ENCODE measurements at regions not wholly inside any gene's neighbourhood (a gene's known extent, or its start where the extent isn't known, plus 50 kb on each side); places are given as distances from the start of the nearest gene placed in this dataset.
A peak's percentile ranks its signal among the peaks of the same experiment; 100 is the strongest.
"Not testable (repeated sequence)": the region's sequence is repeated elsewhere in the genome, so short reads cannot be mapped to it uniquely, and the experiment has no call there.

DNA sequence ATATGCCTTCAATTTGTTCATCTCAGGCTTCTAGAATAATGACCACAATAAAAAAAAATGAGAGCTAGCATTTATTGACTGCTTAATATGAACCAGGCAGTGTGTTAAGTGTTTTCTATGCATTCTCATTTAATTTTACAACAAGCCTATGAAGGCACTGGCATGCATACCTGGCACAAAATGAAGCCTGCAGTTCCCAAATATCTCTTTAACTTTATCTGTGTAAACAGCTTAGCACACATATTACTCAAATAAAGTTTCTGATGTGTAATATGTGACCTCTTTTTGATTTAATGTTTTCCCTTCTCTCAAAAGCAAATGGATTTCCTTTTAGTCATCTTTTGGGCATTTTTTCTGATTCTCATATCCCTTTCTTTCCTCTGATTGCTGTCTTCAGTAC, 671.8 kb downstream of the PCDH7 start:
- no peak for DNase-seq

DNA sequence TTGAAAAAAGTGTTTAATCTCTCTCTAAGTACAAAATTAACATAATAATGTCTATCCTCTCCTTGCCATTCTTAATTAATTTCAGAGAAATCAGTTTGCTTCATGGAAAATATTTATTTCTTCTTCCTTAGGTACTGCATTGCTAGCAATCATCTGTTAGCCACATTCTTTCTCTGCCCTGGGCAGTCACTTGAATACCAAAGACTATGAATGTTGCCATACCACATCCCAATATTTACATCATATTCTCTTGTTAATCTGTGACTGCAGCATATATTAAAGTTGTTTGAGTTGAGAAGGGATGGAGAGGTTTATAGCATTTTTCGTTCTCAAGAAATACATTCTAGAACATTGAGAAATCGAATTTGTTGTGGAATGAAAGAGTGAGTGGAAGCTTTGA, 672.8 kb downstream of the PCDH7 start:
- no peak for DNase-seq

DNA sequence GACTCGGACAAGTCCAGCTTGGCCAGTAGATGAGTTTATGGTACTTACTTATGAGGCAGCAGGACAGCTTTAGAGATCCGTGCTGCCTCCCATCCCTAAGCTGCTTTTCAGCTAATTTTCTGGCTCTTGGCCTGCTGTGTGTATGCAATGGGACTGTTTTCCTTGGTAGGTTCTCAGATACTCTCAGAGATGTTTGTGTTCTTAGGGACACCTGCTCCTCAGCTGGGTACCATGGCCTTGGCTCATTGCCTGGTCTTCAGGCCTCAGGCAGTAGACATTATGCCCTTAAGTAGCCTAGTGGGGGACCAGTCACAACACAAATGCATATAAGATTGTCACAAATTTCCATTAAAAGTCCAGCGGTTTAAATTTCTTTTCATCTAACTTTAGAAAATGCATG, 688.0 kb downstream of the PCDH7 start:
- peak; percentile 40 for DNase-seq

DNA sequence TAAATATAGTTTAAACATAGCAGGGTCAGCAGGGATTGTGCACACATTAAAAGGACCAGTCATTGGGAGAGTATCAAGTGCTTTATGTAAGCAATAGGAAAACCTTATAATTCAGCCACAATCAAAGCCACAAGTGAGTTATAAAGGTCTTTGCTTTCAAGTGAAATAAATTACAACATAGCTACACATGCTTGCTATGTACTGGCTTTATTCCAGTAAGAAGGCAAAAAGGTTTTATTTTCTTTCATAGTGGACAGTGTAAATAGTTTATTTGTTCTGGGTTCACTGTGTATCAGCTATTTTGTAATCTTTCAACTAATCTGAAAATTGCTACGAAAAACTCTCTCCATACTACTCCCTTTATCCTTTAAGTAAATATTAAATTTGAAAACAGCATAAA, 691.4 kb downstream of the PCDH7 start:
- DNase-seq: no peak

DNA sequence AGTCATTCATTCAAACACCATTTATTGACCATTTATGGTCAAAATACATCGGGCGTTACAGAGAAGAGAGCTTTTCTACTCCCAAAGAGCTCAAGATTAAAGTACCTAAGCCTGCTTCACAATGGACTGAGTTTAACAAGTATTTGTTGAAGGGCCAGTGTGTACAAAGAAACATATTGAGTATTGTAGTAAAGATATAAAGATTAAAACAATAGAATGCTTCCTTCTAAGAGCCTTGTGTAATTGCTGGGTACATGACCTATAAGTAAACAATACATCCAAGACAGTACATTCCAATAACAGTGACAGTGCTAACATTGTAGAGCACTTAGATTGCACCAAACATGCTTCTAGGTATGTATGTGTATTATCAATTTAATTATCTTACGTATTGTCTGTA, 695.5 kb downstream of the PCDH7 start:
- DNase-seq: no peak

DNA sequence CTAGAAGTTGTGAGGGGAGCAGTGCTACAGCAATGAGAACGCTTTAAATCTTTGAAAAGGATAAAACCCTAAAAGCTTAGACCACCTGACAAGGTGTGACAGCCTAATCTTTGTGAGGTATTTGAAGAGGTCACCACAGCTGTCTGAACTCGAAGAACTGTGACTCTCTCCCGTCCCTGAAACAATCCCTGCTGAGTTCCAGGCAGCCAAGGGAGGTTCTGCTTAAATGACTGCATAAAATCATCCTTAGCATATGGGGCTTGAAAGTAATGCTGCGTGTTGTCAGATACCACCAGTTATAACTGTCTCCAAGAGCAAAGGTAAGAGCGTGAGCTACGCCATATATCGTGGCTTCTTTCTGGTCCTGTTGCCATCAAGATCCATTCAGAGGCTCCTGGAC, 696.3 kb downstream of the PCDH7 start:
- DNase-seq: no peak

DNA sequence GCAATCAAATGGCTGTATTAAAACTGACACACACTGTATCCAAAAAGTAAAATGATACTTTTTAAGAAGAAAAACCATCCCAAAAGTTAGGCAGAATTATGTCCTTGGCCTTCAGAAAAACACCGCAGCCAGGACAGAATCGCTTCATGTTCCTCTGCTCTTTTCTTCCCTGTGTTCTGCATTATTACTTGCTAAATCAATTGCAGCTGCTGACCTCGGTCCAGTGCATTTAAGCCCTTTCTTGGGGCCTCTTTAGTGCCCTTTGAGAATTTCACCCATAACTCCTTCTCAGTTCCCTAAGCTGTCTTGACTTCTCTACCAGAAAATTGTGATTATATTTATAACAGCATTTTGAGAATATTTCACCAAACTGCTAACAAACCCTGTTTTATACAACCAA, 696.9 kb downstream of the PCDH7 start:
- no peak for DNase-seq

DNA sequence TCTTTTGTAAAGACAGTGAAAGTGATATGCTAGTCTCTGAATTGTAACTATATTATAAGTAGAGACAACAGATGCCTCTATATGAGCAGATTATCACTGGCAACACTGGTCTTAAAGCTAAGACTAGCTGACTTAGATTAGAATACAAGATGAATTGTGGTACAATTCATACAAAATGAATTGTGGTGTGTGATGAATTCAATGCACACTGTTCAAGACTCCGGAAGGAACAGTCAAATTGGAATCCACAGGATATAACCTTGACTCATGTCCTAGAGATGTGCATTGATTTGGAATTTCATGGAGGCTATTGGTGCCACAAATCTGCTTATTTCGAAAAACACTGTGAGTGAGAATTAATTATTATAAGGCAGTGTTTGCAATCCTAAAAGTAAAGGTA, 701.8 kb downstream of the PCDH7 start:
- no peak for DNase-seq

DNA sequence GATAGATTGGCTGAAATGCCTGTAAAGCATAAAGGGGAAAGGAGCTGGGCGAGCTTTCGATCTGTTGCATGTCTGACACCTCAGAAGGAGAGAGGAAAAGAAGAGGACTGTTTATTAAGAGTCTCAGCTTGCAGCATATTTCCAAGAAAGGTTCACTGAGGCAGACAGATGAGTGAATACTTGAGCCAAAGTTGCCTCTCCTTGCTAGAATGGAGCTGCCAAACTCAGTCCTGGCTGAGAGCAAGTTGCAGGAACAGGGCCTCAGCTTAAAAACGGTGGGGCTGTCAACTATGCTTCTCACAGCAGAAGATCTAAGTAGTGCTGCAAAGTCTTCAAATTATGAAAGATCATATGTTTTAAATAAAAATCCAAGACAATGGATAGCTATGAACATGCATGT, 707.5 kb downstream of the PCDH7 start:
- DNase-seq: no peak

DNA sequence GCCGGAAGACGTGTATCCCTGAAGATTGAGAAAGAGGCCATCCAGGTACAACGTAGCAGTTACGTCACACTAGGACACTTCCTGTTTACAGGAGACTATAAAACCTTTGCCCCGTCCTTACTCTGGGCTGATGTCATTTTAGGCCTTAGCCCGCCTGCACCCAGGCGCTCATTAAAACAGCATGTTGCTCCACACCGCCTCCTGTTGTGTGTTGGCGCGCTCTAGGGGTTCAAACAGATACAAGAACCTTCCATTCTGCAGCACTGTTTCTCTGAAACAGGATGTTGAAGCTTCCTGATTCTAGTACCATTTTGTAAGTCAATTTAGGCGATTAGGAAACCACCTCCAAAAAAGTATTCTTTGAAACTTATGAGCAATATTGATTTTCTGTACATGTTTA, 722.1 kb downstream of the PCDH7 start:
- DNase-seq: no peak

DNA sequence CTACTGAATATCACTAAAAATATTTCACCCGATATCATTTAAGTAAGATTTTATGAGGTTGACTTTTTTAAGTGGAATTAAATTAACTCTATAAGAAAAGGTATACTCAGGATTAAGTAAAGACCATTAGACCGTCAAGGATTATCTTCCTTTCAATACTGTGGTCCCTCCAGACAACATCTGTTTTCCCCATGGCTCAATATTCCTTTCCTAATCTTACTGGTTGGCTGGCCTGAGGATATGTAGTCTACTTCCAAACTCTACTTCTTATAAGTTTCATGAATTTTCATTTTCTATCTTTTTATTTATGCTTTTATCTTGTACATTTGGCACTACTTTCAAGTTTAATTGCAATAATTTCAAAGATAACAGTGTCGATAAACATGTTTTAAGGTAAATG, 725.4 kb downstream of the PCDH7 start:
- DNase-seq: no peak

DNA sequence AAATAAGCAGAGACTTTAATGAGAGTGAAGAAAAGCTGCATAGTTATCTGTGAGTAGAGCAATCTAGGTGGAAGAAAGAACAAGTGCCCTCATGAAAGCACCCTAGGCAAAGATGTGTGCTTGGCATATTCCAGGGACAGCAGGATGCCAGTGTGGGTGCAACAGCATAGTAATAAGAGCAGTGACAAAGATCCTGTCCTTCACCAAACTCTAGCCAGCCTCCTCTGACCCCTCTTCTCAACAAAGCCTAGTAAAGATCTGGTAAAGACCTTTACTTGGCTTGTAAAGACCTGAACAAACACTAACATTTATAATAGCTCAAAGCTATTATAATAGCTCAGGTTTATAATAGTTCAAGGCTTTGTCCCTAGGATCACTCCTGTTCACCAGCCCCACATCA, 735.4 kb downstream of the PCDH7 start:
- no peak for DNase-seq

DNA sequence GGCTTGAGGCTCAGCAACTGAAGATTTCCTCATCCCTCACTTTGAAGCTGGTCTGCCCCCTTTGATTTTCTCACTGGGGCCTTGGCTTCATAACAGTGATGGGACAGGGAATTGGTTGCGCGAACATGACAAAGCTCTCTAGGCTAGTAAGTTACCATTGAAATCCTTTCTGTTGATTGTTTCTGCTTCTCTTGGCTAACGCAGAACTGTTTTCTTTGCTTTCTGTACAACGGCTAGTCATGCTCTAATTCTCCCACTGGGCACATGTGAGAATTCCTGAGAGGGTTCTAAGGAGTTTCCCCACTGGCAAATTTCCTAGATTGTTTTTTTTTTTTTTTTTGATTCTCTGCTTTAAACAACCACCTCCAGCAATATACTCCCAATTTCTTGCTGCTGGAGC, 738.6 kb downstream of the PCDH7 start:
- DNase-seq: no peak

DNA sequence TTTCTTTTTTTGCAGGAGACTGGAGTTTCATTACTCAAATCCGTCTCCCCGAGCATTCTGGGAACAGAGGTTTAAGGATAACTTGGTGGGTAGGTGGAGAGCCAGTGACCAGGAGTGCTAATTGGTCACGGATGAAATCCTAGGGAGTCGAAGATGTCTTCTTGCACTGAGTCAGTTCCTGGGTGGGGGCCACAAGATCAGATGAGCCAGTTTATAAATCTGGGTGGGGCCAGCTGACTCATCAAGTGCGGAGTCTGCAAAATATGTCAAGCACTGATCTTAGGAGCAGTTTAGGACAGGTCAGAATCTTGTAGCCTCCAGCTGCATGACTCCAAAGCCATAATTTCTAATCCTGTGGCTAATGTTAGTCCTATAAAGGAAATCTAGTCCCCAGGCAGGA, 741.3 kb downstream of the PCDH7 start:
- DNase-seq: no peak

DNA sequence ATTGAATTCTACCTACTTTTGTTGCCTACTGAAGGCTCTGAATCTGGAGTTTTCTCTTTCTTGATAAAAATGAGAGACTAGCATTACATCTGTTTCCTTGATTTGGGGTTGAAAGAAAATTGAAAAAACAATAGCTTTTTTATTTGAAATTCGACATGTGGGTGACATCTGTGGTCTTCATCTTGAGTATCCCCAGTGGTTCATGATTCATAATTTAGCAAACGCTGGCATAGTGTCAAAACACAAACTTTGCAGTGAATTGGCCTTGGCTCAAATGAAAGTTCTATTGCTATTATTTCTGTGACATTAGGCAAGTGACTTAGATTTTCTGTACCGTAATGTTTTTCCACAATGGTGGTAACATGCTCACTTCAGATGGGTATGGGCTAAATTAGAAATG, 747.6 kb downstream of the PCDH7 start:
- no peak for DNase-seq

DNA sequence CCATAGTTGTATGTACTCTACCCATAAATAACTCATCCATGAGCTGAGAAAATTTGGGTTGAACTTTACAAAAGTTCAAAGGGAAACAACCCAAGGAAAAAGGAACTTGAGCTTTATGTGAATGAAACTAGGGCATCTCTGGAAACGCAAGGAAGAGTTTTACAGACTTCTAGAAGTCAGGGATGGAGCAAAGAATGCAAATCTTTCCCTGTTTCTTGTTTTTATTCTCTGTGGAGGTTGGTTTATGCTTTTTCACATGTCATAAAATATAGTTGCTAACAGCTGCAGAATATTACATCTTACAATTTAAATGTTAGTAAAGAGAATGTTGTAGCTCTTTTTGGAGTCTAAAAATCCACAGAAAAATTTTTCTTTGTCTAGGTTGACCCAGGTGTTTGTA, 754.1 kb downstream of the PCDH7 start:
- no peak for DNase-seq

DNA sequence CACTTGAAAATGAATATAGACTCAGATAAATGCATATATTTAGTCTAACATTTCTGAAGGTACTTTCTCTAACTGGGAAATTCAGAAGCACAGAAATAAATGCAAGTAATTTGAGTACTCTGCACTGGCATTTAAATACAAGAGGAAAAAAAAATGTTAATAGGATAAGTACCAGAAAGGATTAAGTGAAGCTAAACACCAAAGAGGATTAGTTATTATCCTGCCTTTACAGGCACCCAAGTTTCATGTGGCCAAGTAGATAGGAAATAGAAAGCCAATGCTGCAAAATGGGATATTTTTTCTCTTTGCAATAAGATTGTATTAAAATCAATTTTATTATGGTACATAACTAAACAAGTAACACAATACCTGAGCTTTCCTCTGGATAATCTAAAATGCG, 762.5 kb downstream of the PCDH7 start:
- DNase-seq: no peak

DNA sequence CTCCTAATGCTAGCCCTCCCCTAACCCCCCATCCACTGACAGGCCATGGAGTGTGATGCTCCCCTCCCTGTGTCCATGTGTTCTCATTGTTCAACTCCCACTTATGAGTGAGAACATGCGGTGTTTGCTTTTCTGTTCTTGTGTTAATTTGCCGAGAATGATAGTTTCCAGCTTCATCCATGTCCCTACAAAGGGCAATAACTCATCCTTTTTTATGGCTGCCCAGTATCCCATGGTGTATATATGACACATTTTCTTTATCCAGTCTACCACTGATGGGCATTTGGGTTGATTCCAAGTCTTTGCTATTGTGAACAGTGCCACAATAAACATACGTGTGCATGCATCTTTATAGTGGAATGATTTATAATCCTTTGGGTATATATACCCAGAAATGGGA, 779.0 kb downstream of the PCDH7 start:
- DNase-seq: not testable (repeated sequence)

DNA sequence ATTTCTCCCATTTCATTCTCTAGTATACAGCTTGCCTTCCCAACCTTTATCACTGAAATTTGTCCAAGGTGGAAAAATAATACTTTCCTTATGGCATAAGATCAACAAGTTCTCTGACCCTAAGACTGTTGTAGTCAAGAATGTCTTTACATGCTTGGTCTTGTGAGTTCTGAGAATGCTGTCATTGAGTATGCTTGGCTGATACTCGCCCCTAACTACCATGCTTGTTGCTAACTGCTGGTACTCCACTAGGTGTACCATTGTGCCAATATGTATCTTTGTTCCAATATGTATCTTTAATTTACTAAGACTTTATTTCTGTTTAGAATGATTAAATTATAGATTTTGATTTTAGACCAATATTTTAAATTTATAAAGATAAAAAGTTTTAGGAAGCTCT, 796.4 kb downstream of the PCDH7 start:
- DNase-seq: no peak

DNA sequence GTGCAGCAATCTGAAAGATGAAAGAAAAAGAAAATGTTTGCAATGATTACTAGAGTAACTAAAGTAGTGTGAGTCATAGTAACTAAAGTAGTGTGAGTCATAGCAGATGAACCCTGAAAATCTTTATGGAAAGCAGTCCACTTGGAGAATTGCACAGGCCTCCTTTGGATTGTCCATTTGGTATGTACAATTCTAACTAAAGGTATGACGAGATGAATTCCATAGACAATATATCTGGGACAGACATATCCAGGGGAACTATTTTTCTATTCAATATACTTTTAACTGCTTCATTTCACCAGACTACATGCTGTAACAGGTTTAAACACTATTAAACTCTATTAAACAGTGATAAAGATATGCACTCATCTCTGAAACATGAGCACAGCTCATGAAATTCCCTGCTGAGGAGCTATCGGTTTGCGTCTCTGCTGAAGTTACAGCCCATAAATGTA, 798.7 kb downstream of the PCDH7 start:
- DNase-seq: no peak

DNA sequence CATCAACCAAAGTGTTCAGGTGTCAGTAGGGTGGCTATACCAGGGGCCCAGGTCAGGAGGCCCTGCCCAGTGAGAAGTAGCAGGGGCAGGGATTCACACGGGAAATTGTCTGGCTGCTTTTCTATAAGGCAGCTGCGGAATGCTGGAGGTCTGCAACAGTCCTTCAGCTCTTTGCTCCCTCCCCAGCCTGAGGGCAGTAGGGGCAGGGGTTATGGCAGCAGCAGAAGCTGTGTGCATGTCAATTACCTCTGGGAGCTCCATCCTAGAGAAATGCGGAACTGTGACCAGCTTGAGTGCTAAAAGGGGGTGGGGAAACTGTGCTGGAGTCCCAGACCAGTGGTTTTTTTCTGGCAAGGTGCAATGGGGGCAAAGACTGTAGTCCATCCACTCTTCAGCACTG, 810.4 kb downstream of the PCDH7 start:
- DNase-seq: no peak

DNA sequence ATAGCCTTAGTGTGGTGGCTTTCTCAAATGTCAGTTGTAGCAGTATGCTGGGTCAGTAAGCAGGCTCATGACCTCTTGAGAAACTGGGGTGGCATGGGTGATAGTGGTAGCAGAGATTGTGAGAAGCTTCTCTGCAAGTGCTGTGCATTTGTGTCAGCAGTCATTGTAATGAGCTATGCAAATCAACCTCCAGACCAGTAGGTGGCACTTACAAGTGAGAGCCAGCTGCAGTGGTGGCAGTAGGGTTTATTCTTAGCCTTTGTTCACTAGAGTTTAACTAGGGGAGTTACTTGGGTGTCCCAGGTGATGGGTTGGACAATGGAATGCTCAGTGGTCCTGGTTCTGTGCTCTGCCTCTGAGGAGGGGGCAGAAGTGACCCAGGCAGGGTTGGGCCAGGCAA, 818.7 kb downstream of the PCDH7 start:
- DNase-seq: no peak

DNA sequence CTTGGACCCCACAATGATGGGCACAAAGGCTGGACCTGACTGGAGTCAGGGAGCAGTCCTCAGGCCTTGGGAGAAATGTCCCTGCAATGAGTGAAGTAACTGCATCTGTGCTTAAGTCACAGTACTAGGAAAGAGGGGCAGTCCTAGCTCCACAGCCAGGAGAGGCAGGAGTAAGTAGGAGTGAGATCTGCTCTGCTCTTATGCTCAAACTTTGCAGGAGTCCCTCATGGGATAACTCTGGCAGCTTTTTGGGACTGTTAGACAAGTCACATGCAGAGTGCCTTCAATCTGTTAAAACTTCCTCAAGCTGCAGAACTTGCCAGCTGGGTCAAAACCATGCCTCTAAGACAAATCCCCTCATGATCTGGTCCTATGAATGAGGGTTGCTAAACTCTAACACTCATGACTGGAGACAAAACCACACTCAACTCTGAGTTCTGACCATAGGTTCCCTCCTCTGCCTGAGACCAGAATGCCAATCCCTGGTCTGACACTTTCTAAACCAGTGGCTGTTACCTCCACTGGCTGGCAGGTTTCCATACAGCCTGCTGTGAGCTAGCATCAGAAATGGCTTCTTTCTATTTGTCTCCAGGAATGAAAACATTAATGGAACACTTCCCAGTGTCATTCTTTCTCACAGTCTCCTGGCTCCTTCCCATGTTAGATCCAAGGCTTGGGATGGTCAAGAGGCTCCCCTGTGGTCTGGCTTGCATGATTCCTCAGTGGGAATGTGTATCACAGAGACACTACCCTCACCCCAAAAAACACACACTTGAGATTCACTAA, 819.3 kb downstream of the PCDH7 start:
- DNase-seq: no peak

DNA sequence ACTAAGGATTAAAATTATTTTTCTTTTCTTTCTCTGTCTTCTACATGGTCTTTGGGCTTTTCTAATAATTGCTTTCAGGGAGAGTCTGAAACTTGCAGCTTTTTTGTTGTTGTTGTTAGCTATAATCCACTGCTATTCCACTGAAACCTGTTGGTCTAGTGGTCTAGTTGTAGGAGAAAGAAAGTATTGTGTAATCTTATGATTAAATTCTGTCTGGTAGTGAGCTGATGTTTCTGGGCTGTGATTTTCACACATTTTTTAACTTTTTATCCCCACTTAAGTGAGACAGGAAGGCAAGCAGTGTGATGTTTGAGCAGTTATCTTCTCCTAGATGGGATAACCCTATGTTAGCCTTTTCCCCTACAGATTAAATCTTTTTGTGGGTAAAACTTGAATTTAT, 825.2 kb downstream of the PCDH7 start:
- no peak for DNase-seq

DNA sequence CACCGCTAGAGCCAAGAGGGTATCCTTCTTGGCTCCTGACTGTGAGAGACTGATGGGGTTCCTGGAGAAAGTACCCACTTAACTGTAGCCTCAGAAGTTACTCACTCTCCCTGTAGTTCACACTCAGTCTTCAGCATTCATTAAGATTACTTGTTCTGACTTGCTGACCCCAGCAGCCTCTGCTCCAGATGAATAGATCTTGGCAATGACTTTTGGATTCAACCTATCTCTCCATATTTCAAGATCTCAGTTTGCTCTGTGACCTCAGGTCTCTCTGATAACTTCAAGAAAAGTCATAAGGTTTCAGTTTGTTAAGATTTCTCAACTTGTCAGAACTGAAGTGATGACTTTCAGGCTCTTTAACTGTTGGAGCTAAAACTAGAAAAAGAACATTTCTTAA, 825.6 kb downstream of the PCDH7 start:
- no peak for DNase-seq

DNA sequence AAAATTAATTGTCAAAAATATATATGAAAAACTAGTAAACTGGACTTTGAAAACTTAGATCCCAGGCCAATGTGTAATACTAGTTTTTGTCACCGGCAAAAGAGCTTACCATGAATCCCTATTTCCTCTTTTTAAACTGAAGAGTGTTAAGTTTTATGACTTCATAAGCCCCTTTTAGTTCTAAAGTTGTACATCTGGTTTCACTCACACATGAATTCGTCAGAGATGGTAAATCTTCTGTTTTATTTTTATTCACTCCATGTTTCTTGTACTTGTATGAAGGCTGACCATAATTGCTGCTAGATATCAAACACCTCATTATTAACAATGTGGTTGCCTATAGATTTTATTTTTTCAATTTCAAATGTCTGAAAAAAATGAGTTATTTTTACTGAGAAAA, 827.9 kb downstream of the PCDH7 start:
- DNase-seq: no peak

All from NCI-H2029 (cell line).